SU-DHL-6 (cell line): ENCODE measurements at regions not wholly inside any gene's neighbourhood (a gene's known extent, or its start where the extent isn't known, plus 50 kb on each side); places are given as distances from the start of the nearest gene placed in this dataset.

ENCODE experiments used
- H2AFZ ChIP-seq: fragments of 200-600 bp; sonication (generic); 2 replicates; pipeline ENCODE4 v1.6.1; 2014; ENCODE audit warnings: low read depth, mild to moderate bottlenecking, moderate library complexity, mixed read lengths, antibody characterized with exemption, low read length; ENCODE audit not compliant: severe bottlenecking
- H3F3A ChIP-seq: fragments of 200-600 bp; shearing (Covaris generic); 2 replicates; pipeline ENCODE4 v1.6.0; 2016; ENCODE audit warnings: antibody characterized with exemption, mild to moderate bottlenecking; ENCODE audit not compliant: insufficient read depth
- H3K27ac ChIP-seq: fragments of 200-600 bp; sonication (generic); 2 replicates; pipeline ENCODE4 v1.5.1; 2016; ENCODE audit warnings: low read depth, mild to moderate bottlenecking, low read length, moderate library complexity, mixed read lengths
- H3K27me3 ChIP-seq: fragments of 200-600 bp; sonication (generic), shearing (Covaris generic); 2 replicates; pipeline ENCODE4 v1.6.0; 2014; ENCODE audit warnings: mild to moderate bottlenecking, low read length
- H3K36me3 ChIP-seq: fragments of 200-600 bp; sonication (generic); 2 replicates; pipeline ENCODE4 v1.6.1; 2014; ENCODE audit warnings: mild to moderate bottlenecking, low read length, mixed read lengths
- H3K4me2 ChIP-seq: fragments of 300-600, 200-600 bp; shearing (Covaris generic), sonication (generic); 2 replicates; pipeline ENCODE4 v1.6.0; 2014; ENCODE audit warnings: low read length, low read depth, mild to moderate bottlenecking; ENCODE audit not compliant: poor library complexity, severe bottlenecking
- H3K4me3 ChIP-seq: fragments of 200-600 bp; sonication (generic); 2 replicates; pipeline ENCODE4 v1.5.1; 2014; ENCODE audit warnings: antibody characterized with exemption, low read length, mild to moderate bottlenecking, mixed read lengths; ENCODE audit not compliant: insufficient read depth, poor library complexity, severe bottlenecking
- H3K79me2 ChIP-seq: fragments of 200-600 bp; sonication (generic); 2 replicates; pipeline ENCODE4 v1.6.1; 2014; ENCODE audit warnings: mild to moderate bottlenecking, low read length, moderate library complexity; ENCODE audit not compliant: insufficient read depth
- H3K9ac ChIP-seq: fragments of 200-600 bp; sonication (generic); 2 replicates; pipeline ENCODE4 v1.7.0; 2014; ENCODE audit warnings: mild to moderate bottlenecking, low read length
- H3K9me2 ChIP-seq: fragments of 200-600 bp; sonication (generic); replicated peaks from 2 replicates; pipeline ENCODE4 v1.6.1; 2014; ENCODE audit warnings: low read length; ENCODE audit not compliant: insufficient read depth
- H3K9me3 ChIP-seq: fragments of 200-600 bp; sonication (generic); 2 replicates; pipeline ENCODE4 v1.6.1; 2014; ENCODE audit warnings: low read length, mixed read lengths; ENCODE audit not compliant: insufficient read depth
- H4K20me1 ChIP-seq: fragments of 200-600 bp; sonication (generic); 2 replicates; pipeline ENCODE4 v1.6.1; 2014; ENCODE audit warnings: low read depth, mild to moderate bottlenecking, antibody characterized with exemption, low read length, moderate library complexity, mixed read lengths
- CTCF ChIP-seq: fragments of 200-600 bp; sonication (generic); IDR thresholded peaks from one replicate; pipeline ENCODE4 v1.5.1; 2017; ENCODE audit warnings: antibody characterized with exemption, mild to moderate bottlenecking, low read length, moderate library complexity; ENCODE audit not compliant: insufficient read depth, poor library complexity, severe bottlenecking
- EZH2phosphoT487 ChIP-seq: fragments of 200-600 bp; sonication (generic), shearing (Covaris generic); conservative IDR thresholded peaks from 2 replicates; pipeline ENCODE4 v1.6.1; 2018; ENCODE audit warnings: mild to moderate bottlenecking, antibody characterized with exemption, low read length, moderate library complexity, mixed read lengths

GRCh38 chr9:107688728-107689127 is 199.2 kb upstream of the KLF4 start:
- Histone ChIP-seq H3K27me3 (no peaks in the 10 kb centered on the region), H4K20me1 (no peaks in the 10 kb centered on the region), H3K27ac (no peak overlapping the region), H3K4me3 (no peak overlapping the region), H3K4me2 (no peak overlapping the region), H2AFZ (no peak overlapping the region), H3F3A (no peaks in the 10 kb centered on the region), H3K9me3 (no peaks in the 10 kb centered on the region), H3K36me3 (no peaks in the 10 kb centered on the region), H3K9ac (no peak overlapping the region), H3K79me2 (no peaks in the 10 kb centered on the region), H3K9me2 (no peaks in the 10 kb centered on the region)
- no peak for TF ChIP-seq CTCF
- no peak for TF ChIP-seq EZH2phosphoT487

GRCh38 chr9:107685901-107686300 is 196.3 kb upstream of the KLF4 start:
- no peaks in the 10 kb centered on the region for H3K9me2 ChIP-seq
- H3K9me3 ChIP-seq = no peaks in the 10 kb centered on the region
- H2AFZ ChIP-seq = no peak overlapping the region
- H4K20me1 ChIP-seq = no peaks in the 10 kb centered on the region
- no peak overlapping the region for H3K27ac ChIP-seq
- no peaks in the 10 kb centered on the region for H3K79me2 ChIP-seq
- no peak overlapping the region for H3K4me3 ChIP-seq
- H3F3A ChIP-seq = no peaks in the 10 kb centered on the region
- no peaks in the 10 kb centered on the region for H3K36me3 ChIP-seq
- H3K27me3 ChIP-seq = no peaks in the 10 kb centered on the region
- no peak overlapping the region for H3K9ac ChIP-seq
- TF ChIP-seq EZH2phosphoT487 = no peak
- no peak for TF ChIP-seq CTCF
- H3K4me2 ChIP-seq = no peak overlapping the region

- Histone ChIP-seq H3K27me3 (no peaks in the 10 kb centered on the region), H3K4me3 (no peak overlapping the region), H3K9me2 (no peaks in the 10 kb centered on the region), H3K27ac (no peak overlapping the region), H3F3A (no peaks in the 10 kb centered on the region), H4K20me1 (no peaks in the 10 kb centered on the region), H3K9me3 (no peaks in the 10 kb centered on the region), H3K36me3 (no peaks in the 10 kb centered on the region), H3K9ac (no peak overlapping the region), H2AFZ (no peak overlapping the region), H3K4me2 (no peak overlapping the region), H3K79me2 (no peaks in the 10 kb centered on the region)
- TF ChIP-seq CTCF (no peak), EZH2phosphoT487 (no peak)
Measured at GRCh38 chr9:107685376-107685775, 195.8 kb upstream of the KLF4 start.

GRCh38 chr9:107684224-107684623 is 194.7 kb upstream of the KLF4 start:
- Histone ChIP-seq H3K27ac (no peak overlapping the region), H2AFZ (no peak overlapping the region), H4K20me1 (no peaks in the 10 kb centered on the region), H3K4me3 (no peak overlapping the region), H3K79me2 (no peaks in the 10 kb centered on the region), H3K4me2 (no peak overlapping the region), H3F3A (no peaks in the 10 kb centered on the region), H3K27me3 (no peaks in the 10 kb centered on the region), H3K9me3 (no peaks in the 10 kb centered on the region), H3K9ac (no peak overlapping the region), H3K9me2 (no peaks in the 10 kb centered on the region), H3K36me3 (no peaks in the 10 kb centered on the region)
- TF ChIP-seq EZH2phosphoT487 = no peak
